ENCODE measurements at regions not wholly inside any gene's neighbourhood (a gene's known extent, or its start where the extent isn't known, plus 50 kb on each side); places are given as distances from the start of the nearest gene placed in this dataset.

DNA sequence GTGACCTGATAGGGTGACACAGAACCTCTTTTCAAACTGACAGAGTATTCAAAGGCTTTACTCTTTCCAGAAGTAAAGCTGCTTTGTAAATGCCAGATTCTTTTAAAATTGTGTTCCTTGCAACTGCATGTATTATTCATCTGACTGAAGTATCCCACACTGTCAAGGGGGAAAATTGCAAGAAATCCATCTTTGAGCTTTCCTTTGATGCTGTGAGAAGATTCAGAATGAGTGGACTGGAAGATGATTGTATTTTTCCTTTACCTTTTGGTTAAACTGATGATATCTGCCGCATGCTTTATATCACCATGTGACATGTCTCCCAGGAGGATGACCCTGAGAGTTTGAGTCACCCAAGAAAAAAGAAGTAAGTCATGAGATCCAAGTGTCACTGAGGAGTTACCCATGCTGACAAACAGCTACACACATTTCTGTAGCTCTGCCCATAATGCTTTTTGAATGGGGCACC lies 250.8 kb upstream of the CBLB start:
- H3K4me3 ChIP-seq: no peak overlapping the region
- TF ChIP-seq, protein P1, sequence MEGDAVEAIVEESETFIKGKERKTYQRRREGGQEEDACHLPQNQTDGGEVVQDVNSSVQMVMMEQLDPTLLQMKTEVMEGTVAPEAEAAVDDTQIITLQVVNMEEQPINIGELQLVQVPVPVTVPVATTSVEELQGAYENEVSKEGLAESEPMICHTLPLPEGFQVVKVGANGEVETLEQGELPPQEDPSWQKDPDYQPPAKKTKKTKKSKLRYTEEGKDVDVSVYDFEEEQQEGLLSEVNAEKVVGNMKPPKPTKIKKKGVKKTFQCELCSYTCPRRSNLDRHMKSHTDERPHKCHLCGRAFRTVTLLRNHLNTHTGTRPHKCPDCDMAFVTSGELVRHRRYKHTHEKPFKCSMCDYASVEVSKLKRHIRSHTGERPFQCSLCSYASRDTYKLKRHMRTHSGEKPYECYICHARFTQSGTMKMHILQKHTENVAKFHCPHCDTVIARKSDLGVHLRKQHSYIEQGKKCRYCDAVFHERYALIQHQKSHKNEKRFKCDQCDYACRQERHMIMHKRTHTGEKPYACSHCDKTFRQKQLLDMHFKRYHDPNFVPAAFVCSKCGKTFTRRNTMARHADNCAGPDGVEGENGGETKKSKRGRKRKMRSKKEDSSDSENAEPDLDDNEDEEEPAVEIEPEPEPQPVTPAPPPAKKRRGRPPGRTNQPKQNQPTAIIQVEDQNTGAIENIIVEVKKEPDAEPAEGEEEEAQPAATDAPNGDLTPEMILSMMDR (IDR thresholded peaks at IDR 0.05): no peak
- intact Hi-C loops (cut with DNase I): no loop called here
- H3K9me3 ChIP-seq: no peaks in the 10 kb centered on the region
- no peaks in the 10 kb centered on the region for H3K36me3 ChIP-seq
- DNase-seq: no peak
- H3K4me1 ChIP-seq: no peaks in the 10 kb centered on the region
- H3K9ac ChIP-seq (ENCODE audit: low read depth in 2 of 2, low read length in 2 of 2): no peak overlapping the region
- H3K27ac ChIP-seq: no peak overlapping the region
- no peaks in the 10 kb centered on the region for H3K27me3 ChIP-seq

DNA sequence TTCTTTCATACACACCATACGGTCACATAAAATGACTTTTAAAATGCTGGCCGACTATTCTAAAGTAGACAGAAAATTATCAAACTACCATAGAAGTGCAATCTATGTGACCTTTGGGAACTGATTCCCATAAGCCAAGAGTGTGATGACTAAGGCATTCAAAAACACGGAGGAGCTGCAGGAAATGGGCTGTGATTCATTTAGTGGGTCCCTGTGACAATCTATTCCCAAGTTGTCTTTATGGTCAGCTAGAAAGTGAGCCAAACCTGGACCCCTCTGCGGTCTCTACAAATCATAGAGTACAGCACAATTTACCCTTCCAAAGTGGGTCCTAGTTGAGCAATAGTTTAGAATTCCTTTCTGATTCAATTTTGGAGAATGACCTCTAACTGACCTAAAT lies 251.5 kb upstream of the CBLB start:
- no peaks in the 10 kb centered on the region for H3K27me3 ChIP-seq
- no peaks in the 10 kb centered on the region for H3K36me3 ChIP-seq
- no peaks in the 10 kb centered on the region for H3K9me3 ChIP-seq
- H3K4me3 ChIP-seq: no peak overlapping the region
- H3K4me1 ChIP-seq: no peaks in the 10 kb centered on the region
- H3K27ac ChIP-seq: no peak overlapping the region
- TF ChIP-seq, protein P1 (IDR thresholded peaks at IDR 0.05): no peak
- intact Hi-C loops (cut with DNase I): no loop called here
- no peak for DNase-seq
- H3K9ac ChIP-seq (ENCODE audit: low read depth in 2 of 2, low read length in 2 of 2): no peak overlapping the region

DNA sequence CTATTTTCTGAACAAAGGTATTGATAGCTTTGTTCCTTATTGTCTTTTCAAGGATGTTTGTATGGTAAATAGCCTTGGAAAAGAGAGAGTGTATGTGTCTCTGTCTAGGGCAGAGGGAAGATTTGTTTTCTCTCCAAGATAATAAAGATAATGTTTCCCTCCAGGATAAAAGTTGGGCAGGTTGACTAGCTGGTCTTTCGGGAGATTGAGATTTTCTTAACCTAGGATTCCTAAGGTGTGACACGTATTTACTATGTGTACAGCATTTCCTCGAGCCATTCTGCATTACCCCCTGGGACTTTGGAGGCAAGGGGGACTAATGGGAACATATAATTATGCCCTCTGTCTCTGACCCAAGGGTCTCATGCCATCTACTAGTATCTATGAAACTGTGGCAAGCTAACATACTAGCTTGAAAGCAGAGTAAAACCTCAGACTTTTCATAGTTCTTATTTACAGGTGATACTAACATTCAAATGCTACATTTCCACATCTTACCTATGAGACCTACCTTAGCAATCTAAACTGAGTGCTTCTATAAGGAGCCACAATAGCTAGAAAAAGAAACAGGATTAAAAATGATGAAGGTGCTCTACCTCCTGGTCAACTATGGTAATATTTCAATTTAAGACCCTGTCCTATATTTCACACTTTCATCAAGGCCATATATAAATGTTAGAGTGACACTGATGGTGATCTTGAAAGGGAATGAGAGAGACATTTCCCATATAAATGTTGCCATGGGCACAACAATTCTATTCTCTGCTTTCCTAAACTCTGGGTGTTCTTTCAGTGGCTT lies 252.9 kb upstream of the CBLB start:
- H3K4me1 ChIP-seq: no peaks in the 10 kb centered on the region
- intact Hi-C loops (cut with DNase I): no loop called here
- no peaks in the 10 kb centered on the region for H3K9me3 ChIP-seq
- no peak for DNase-seq
- no peak overlapping the region for H3K4me3 ChIP-seq
- H3K36me3 ChIP-seq: no peaks in the 10 kb centered on the region
- no peaks in the 10 kb centered on the region for H3K27me3 ChIP-seq
- H3K27ac ChIP-seq: no peak overlapping the region
- TF ChIP-seq, protein P1 (IDR thresholded peaks at IDR 0.05): no peak
- H3K9ac ChIP-seq (ENCODE audit: low read depth in 2 of 2, low read length in 2 of 2): no peak overlapping the region

DNA sequence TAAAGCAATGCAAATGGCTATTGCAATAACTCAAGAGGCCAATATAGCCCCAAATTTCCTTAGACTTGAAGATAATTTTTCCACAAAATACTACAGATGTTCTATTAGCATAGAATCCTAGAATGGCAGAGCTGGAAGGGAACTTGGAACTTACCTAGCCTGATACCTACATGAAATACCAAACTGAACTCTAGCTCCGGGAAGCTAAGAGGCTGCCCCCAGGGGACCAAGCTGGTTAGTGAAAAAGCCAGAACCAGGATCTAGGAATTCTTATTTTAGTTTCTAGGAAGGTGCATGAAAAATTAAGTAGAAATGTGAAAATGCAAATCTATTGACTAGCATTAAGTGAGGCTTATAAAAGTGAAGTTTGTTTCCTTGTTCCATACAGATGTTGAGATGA lies 256.0 kb upstream of the CBLB start:
- Histone ChIP-seq H3K27ac (no peak overlapping the region), H3K36me3 (no peaks in the 10 kb centered on the region), H3K4me3 (no peak overlapping the region), H3K4me1 (no peaks in the 10 kb centered on the region), H3K9ac (ENCODE audit: low read depth in 2 of 2, low read length in 2 of 2) (no peak overlapping the region), H3K27me3 (no peaks in the 10 kb centered on the region), H3K9me3 (no peaks in the 10 kb centered on the region)
- TF ChIP-seq, protein P1 (IDR thresholded peaks at IDR 0.05): no peak
- DNase-seq: no peak
- intact Hi-C loops (cut with DNase I): no loop called here

DNA sequence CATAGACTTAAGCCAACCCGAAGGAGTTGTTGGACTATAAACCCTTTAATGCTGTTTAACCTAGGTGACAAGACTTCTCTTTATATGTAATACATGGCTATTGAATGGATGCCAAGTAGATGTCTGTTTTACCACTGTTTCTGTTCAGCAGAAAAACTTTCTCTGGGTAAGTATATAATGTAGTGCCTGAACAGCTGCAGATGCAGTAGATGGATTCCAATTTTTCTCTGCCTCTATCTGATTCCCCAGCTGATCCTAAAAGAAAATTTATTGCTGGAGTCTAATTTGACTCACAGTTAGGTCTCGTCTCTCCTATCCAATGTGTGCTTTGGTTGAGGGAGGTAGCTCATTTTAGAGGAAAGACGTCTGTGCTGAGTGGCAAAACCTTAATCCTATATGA lies 256.5 kb upstream of the CBLB start:
- intact Hi-C loops (cut with DNase I): no loop called here

More for the DNA sequence above, 256.5 kb upstream of the CBLB start:
- no peak overlapping the region for H3K27ac ChIP-seq
- no peak overlapping the region for H3K4me3 ChIP-seq
- no peaks in the 10 kb centered on the region for H3K4me1 ChIP-seq
- no peaks in the 10 kb centered on the region for H3K36me3 ChIP-seq
- no peaks in the 10 kb centered on the region for H3K27me3 ChIP-seq
- no peak for DNase-seq
- H3K9ac ChIP-seq (ENCODE audit: low read depth in 2 of 2, low read length in 2 of 2): no peak overlapping the region
- TF ChIP-seq, protein P1 (IDR thresholded peaks at IDR 0.05): no peak
- H3K9me3 ChIP-seq: no peaks in the 10 kb centered on the region

Data from colonic mucosa (tissue), 4 donors.